HCT116 (cell line): ENCODE measurements at regions not wholly inside any gene's neighbourhood (a gene's known extent, or its start where the extent isn't known, plus 50 kb on each side); places are given as distances from the start of the nearest gene placed in this dataset.

Source experiments
- ATAC-seq: fragments of 200-7000 bp; cut with Tn5 transposase; 2 replicates; pipeline ENCODE4 v1.9.1; 2020; ENCODE audit warnings: mild to moderate bottlenecking, moderate library complexity
- BruUV-seq: library from RNA; stranded (reverse); fragments of 400-500 nt; replicated peaks from 2 replicates; lab custom pipeline; 2021; lab: Mats Ljungman, UMichigan
- CTCF ChIA-PET: fragments of 300-600 bp; sonication (Branson Sonifier 250); formaldehyde crosslinking; loops from one replicate; lab custom pipeline; 2021; ENCODE audit warnings: antibody characterized with exemption; lab: Charles Lee
- POLR2A ChIA-PET: fragments of 300-600, 350-600 bp; sonication (Branson Sonifier 250); formaldehyde crosslinking; loops from one replicate; lab custom pipeline; 2021; ENCODE audit warnings: antibody characterized with exemption; lab: Charles Lee
- RAD21 ChIA-PET, 2 experiments: fragments of 300-600 bp; sonication (Branson Sonifier 250); formaldehyde crosslinking; loops; one replicate each; lab custom pipeline; 2023; ENCODE audit warnings: low total read pairs in 2 of 2; ENCODE audit not compliant: uncharacterized antibody in 2 of 2, unreplicated experiment in 2 of 2, low non-redundant PET in 1 of 2; lab: Charles Lee
- DNase-seq: peaks from one replicate; pipeline ENCODE4 v3.0.0-alpha.2; 2010; ENCODE audit warnings: low read depth, low spot score
- H2AFZ ChIP-seq: fragments of 200-600 bp; shearing (Covaris generic), sonication (generic); 2 replicates; pipeline ENCODE4 v1.6.1; 2017; ENCODE audit warnings: low read depth, mixed run types, mixed read lengths, antibody characterized with exemption, low read length; ENCODE audit not compliant: poor library complexity, severe bottlenecking
- H3K27ac ChIP-seq: 2 replicates; pipeline ENCODE4 v1.5.1; 2012; ENCODE audit warnings: low read depth, low read length
- H3K27me3 ChIP-seq: fragments of 200-600 bp; sonication (generic); 2 replicates; pipeline ENCODE4 v1.6.1; 2016; ENCODE audit warnings: mixed run types, low read length, mixed read lengths; ENCODE audit not compliant: insufficient read depth
- H3K36me3 ChIP-seq, 2 experiments: fragments of 200-500 bp in 1 of 2; fragments of 200-600 bp in 1 of 2; sonication (Bioruptor generic) in 1 of 2; sonication (generic) in 1 of 2; 2 replicates each; pipeline versions ENCODE4 v1.5.1 to v1.6.1; 2014 to 2016; ENCODE audit warnings: low read length in 2 of 2, inconsistent platforms in 1 of 2, mixed read lengths in 1 of 2, mixed run types in 1 of 2; ENCODE audit not compliant: insufficient read depth in 2 of 2, control insufficient read depth in 1 of 2
- H3K4me1 ChIP-seq, 2 experiments: fragments of 200-600 bp in 1 of 2; sonication (generic) in 1 of 2; 2 replicates each; pipeline versions ENCODE4 v1.5.1 to v1.6.1; 2012 to 2017; ENCODE audit warnings: low read length in 2 of 2, inconsistent platforms in 1 of 2, mild to moderate bottlenecking in 1 of 2, mixed read lengths in 1 of 2, mixed run types in 1 of 2, moderate library complexity in 1 of 2; ENCODE audit not compliant: insufficient read depth in 2 of 2, control insufficient read depth in 1 of 2
- H3K4me2 ChIP-seq: fragments of 200-600 bp; sonication (generic); 2 replicates; pipeline ENCODE4 v1.6.1; 2017; ENCODE audit warnings: mixed run types, low read length, mixed read lengths
- H3K4me3 ChIP-seq, 2 experiments: fragments of 200-600 bp in 1 of 2; sonication (generic) in 1 of 2; replicated peaks in 1 of 2; 2 replicates each; pipeline ENCODE4 v1.5.1; 2011 to 2016; ENCODE audit warnings: low read length in 2 of 2, control low read depth in 1 of 2, low read depth in 1 of 2, mild to moderate bottlenecking in 1 of 2, mixed read lengths in 1 of 2, mixed run types in 1 of 2
- H3K79me2 ChIP-seq: fragments of 200-600 bp; sonication (generic); 2 replicates; pipeline ENCODE4 v1.6.1; 2017; ENCODE audit warnings: mild to moderate bottlenecking, mixed run types, low read length, moderate library complexity, mixed read lengths; ENCODE audit not compliant: insufficient read depth
- H3K9ac ChIP-seq: fragments of 200-600 bp; sonication (generic); 2 replicates; pipeline ENCODE4 v1.6.1; 2016; ENCODE audit warnings: low read length, mixed read lengths
- H3K9me2 ChIP-seq: fragments of 200-600 bp; sonication (generic), shearing (Covaris generic); 2 replicates; pipeline ENCODE4 v1.6.1; 2017; ENCODE audit warnings: mixed run types, mild to moderate bottlenecking, moderate library complexity; ENCODE audit not compliant: insufficient read depth
- H3K9me3 ChIP-seq, 2 experiments: fragments of 200-500 bp in 1 of 2; fragments of 200-600 bp in 1 of 2; sonication (Bioruptor generic) in 1 of 2; sonication (generic) in 1 of 2; 2 replicates each; pipeline ENCODE4 v1.6.1; 2014 to 2017; ENCODE audit warnings: low read length in 2 of 2, mixed read lengths in 2 of 2, inconsistent platforms in 1 of 2, low read depth in 1 of 2, mild to moderate bottlenecking in 1 of 2, mixed run types in 1 of 2, moderate library complexity in 1 of 2; ENCODE audit not compliant: control insufficient read depth in 1 of 2, insufficient read depth in 1 of 2
- H4K20me1 ChIP-seq: fragments of 200-600 bp; sonication (generic), shearing (Covaris generic); 2 replicates; pipeline ENCODE4 v1.6.1; 2017; ENCODE audit warnings: mixed run types, mild to moderate bottlenecking, moderate library complexity; ENCODE audit not compliant: insufficient read depth
- EGR1 ChIP-seq: IDR thresholded peaks from 2 replicates; pipeline ENCODE4 v1.6.1; 2012; ENCODE audit warnings: low read depth
- POLR2A ChIP-seq: IDR thresholded peaks from 2 replicates; pipeline ENCODE4 v1.7.0; 2011; ENCODE audit warnings: borderline replicate concordance; ENCODE audit not compliant: insufficient read depth, insufficient read length; ENCODE audit errors: extremely low read depth
- POLR2AphosphoS5 ChIP-seq: IDR thresholded peaks from 2 replicates; pipeline ENCODE4 v1.6.1; 2011; ENCODE audit warnings: mild to moderate bottlenecking, low read depth, low read length, moderate library complexity
- RAD21 ChIP-seq: IDR thresholded peaks from 2 replicates; pipeline ENCODE4 v1.6.1; 2012; ENCODE audit warnings: low read depth, mild to moderate bottlenecking
- SIN3A ChIP-seq: IDR thresholded peaks from 2 replicates; pipeline ENCODE4 v1.6.1; 2012; ENCODE audit warnings: low read depth
- SRF ChIP-seq: IDR thresholded peaks from 2 replicates; pipeline ENCODE4 v1.6.1; 2012; ENCODE audit warnings: low read depth
- ZFX ChIP-seq: fragments of 450-650 bp; IDR thresholded peaks from 2 replicates; pipeline ENCODE4 v1.6.1; 2017
- intact Hi-C: fragments of 100-400 bp; cut with micrococcal nuclease; formaldehyde crosslinking; loops from 2 replicates; pipeline ENCODE4 v1.10.0; 2022
- TF ChIP-seq, protein P1 (sequence below): IDR thresholded peaks from 2 replicates; pipeline ENCODE4 v1.6.1; 2012
- TF ChIP-seq, protein P2 (sequence below): IDR thresholded peaks from 2 replicates; pipeline ENCODE4 v1.6.1; 2012

DNA sequence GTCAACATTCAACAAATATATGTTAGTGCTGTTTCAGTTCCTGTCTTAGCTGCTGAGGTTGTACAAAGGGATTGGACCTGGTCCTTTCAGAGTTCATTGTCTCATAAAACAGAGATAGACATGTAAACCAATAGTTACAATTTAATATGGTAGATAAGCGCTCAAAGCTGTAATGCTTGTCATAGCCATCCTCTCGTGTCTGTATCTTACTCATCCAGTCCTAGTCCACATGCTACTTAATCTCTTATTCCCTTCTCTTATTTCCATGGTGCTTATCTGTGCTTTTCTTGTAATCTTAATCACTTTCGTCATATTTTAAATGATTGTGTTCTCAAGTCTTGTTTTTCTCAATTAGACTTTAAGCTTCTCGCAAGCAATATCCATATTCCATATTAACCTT lies 185.2 kb upstream of the OBI1 start:
- ChIA-PET CTCF (no interaction called here), RAD21 (no interaction called here)
- Histone ChIP-seq H3K9me3 (no peaks in the 10 kb centered on the region), H3K4me2 (no peak overlapping the region), H2AFZ (no peak overlapping the region), H3K36me3 (no peaks in the 10 kb centered on the region), H3K4me3 (no peak overlapping the region), H3K27me3 (peaks cover 3% of the 10 kb centered on the region; the same call in 1 of the 2 replicates), H4K20me1 (no peaks in the 10 kb centered on the region), H3K9ac (no peak overlapping the region)
- no peak for DNase-seq
- BruUV-seq, result no TSS peak
- TF ChIP-seq EGR1 (no peak), POLR2AphosphoS5 (no peak)
- TF ChIP-seq, all 23 proteins: peak for 0
- no peak overlapping the region for H3K27ac ChIP-seq
- intact Hi-C loops, result no loop called here
- POLR2A ChIA-PET, result no interaction called here
- ATAC-seq, result no peak
- H3K9me2 ChIP-seq, result no peaks in the 10 kb centered on the region
- no peaks in the 10 kb centered on the region for H3K79me2 ChIP-seq
- no peaks in the 10 kb centered on the region for H3K4me1 ChIP-seq

DNA sequence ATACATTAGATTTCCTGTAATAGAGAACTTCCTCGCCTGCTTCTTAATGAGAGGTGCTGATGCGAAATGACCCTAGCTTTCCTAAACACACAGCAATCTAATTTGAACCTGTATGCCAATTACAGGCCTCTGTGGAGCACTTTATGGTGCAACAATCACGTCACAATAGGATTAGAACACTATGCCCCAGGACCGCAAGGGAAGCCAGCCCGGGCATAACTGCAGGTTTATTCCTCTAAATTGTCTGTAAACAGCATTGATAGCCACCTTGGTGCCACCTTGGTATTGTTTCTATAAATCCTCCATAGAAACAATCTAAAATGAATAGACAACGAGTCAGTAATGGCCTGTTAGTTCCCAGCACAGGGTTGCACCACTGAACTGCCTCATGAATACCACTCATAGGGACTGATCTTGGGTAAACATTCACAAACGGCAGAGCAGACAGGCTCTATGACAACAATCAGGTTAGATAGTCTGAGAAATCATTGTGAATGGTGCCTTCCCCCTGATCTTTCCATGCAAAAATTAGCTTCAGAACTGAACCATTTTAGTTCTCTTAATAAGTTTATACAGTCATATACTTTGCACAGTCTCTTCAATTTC lies 182.5 kb upstream of the OBI1 start:
- BruUV-seq, result no TSS peak
- DNase-seq, result no peak
- RAD21 ChIA-PET, result no interaction called here
- POLR2A ChIA-PET, result no interaction called here
- no peak overlapping the region for H3K4me3 ChIP-seq
- no peaks in the 10 kb centered on the region for H3K79me2 ChIP-seq
- ATAC-seq, result no peak
- no peak overlapping the region for H3K9ac ChIP-seq
- H3K4me2 ChIP-seq, result no peak overlapping the region
- H2AFZ ChIP-seq, result no peak overlapping the region
- H3K36me3 ChIP-seq, result no peaks in the 10 kb centered on the region
- H3K9me3 ChIP-seq, result no peaks in the 10 kb centered on the region
- CTCF ChIA-PET, result no interaction called here
- no peak overlapping the region for H3K27ac ChIP-seq
- H3K9me2 ChIP-seq, result no peaks in the 10 kb centered on the region
- no peaks in the 10 kb centered on the region for H4K20me1 ChIP-seq
- intact Hi-C loops, result no loop called here
- H3K4me1 ChIP-seq, result no peaks in the 10 kb centered on the region
- TF ChIP-seq EGR1 (no peak), POLR2A (no peak), SRF (no peak), ZFX (no peak), RAD21 (no peak), SIN3A (no peak), POLR2AphosphoS5 (no peak)
- TF ChIP-seq, protein P1, sequence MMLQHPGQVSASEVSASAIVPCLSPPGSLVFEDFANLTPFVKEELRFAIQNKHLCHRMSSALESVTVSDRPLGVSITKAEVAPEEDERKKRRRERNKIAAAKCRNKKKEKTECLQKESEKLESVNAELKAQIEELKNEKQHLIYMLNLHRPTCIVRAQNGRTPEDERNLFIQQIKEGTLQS, result no peak
- TF ChIP-seq, protein P2, sequence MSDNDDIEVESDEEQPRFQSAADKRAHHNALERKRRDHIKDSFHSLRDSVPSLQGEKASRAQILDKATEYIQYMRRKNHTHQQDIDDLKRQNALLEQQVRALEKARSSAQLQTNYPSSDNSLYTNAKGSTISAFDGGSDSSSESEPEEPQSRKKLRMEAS, result no peak
- H3K27me3 ChIP-seq, result peaks cover 3% of the 10 kb centered on the region; the same call in 1 of the 2 replicates
